ENCODE measurements at regions not wholly inside any gene's neighbourhood (a gene's known extent, or its start where the extent isn't known, plus 50 kb on each side); places are given as distances from the start of the nearest gene placed in this dataset.
A peak's percentile ranks its signal among the peaks of the same experiment; 100 is the strongest.

- no peak for FAIRE-seq
Measured at GRCh38 chr6:82068721-82069120, 178.8 kb downstream of the IBTK start.

GRCh38 chr6:82066991-82067411, 180.5 kb downstream of the IBTK start:
- no peak for FAIRE-seq

GRCh38 chr6:82066196-82066595, 181.3 kb downstream of the IBTK start:
- no peak for FAIRE-seq

- no peak for FAIRE-seq
Measured at GRCh38 chr6:82063574-82063973, 184.0 kb downstream of the IBTK start.

- FAIRE-seq: no peak
Measured at GRCh38 chr6:82062219-82062618, 185.3 kb downstream of the IBTK start.

GRCh38 chr6:82057846-82058554, 189.5 kb downstream of the IBTK start:
- FAIRE-seq: no peak

GRCh38 chr6:82056567-82056966, 191.0 kb downstream of the IBTK start:
- no peak for FAIRE-seq

- no peak for FAIRE-seq
Measured at GRCh38 chr6:82045965-82046756, 201.4 kb downstream of the IBTK start.

- no peak for FAIRE-seq
Measured at GRCh38 chr6:82040405-82041221, 206.9 kb downstream of the IBTK start.

GRCh38 chr6:82038631-82039030, 208.9 kb downstream of the IBTK start:
- no peak for FAIRE-seq

- FAIRE-seq: no peak
Measured at GRCh38 chr6:82035526-82035925, 212.0 kb downstream of the IBTK start.

GRCh38 chr6:82033631-82034211, 213.8 kb downstream of the IBTK start:
- FAIRE-seq: no peak

GRCh38 chr6:82032444-82032843, 215.1 kb downstream of the IBTK start:
- no peak for FAIRE-seq

- FAIRE-seq: peak; percentile 47
Measured at GRCh38 chr6:82030761-82031503, 216.6 kb downstream of the IBTK start.

- FAIRE-seq: no peak
Measured at GRCh38 chr6:82030301-82030700, 217.2 kb downstream of the IBTK start.

- no peak for FAIRE-seq
Measured at GRCh38 chr6:82025271-82025670, 222.3 kb downstream of the IBTK start.

GRCh38 chr6:82022614-82023129, 224.9 kb downstream of the IBTK start:
- FAIRE-seq: no peak

GRCh38 chr6:82017773-82018172, 229.8 kb downstream of the IBTK start:
- no peak for FAIRE-seq

- no peak for FAIRE-seq
Measured at GRCh38 chr6:82017288-82017687, 230.3 kb downstream of the IBTK start.

- no peak for FAIRE-seq
Measured at GRCh38 chr6:82015526-82015925, 232.0 kb downstream of the IBTK start.

- FAIRE-seq: no peak
Measured at GRCh38 chr6:82015043-82015442, 232.5 kb downstream of the IBTK start.

Data from A204.1 (cell line).